K562 (cell line): ENCODE measurements at regions not wholly inside any gene's neighbourhood (a gene's known extent, or its start where the extent isn't known, plus 50 kb on each side); places are given as distances from the start of the nearest gene placed in this dataset.

Experiments
- CHD7 ChIP-seq: fragments of 200-600 bp; sonication (generic); IDR thresholded peaks from one replicate; pipeline ENCODE4 v1.6.1; 2012; ENCODE audit warnings: mild to moderate bottlenecking, low read depth, low read length, inconsistent platforms
- MTA3 ChIP-seq: fragments of 450-650 bp; formaldehyde crosslinking; IDR thresholded peaks from 2 replicates; pipeline ENCODE4 v1.6.1; 2017; ENCODE audit warnings: mild to moderate bottlenecking, borderline replicate concordance
- NR2C1 ChIP-seq, 2 experiments: fragments of 450-650 bp; IDR thresholded peaks; 2 replicates each; pipeline ENCODE4 v1.6.1; 2017; ENCODE audit warnings: mild to moderate bottlenecking in 2 of 2, antibody characterized with exemption in 1 of 2, inconsistent platforms in 1 of 2, missing compliant biosample characterization in 1 of 2, missing genetic modification characterization in 1 of 2

- no peak for TF ChIP-seq CHD7
- TF ChIP-seq MTA3 = no peak
- no peak for TF ChIP-seq NR2C1 (IDR thresholded peaks at IDR 0.05)
- TF ChIP-seq NR2C1 (tag; IDR thresholded peaks at IDR 0.05) = no peak
Measured at GRCh38 chr3:177571944-177572315, 374.6 kb upstream of the TBL1XR1 start (continued).
